Body of pancreas (tissue), 4 donors: ENCODE measurements at regions not wholly inside any gene's neighbourhood (a gene's known extent, or its start where the extent isn't known, plus 50 kb on each side); places are given as distances from the start of the nearest gene placed in this dataset.

Source experiments
- ATAC-seq: fragments of 150-250 bp; one replicate; pipeline ENCODE4 v1.9.1; 2016
- DNase-seq, 4 donors: peaks; one replicate each; pipeline ENCODE4 v3.0.0-alpha.2; 2019
- H3K27ac ChIP-seq, 4 donors: fragments of 200-600 bp; sonication (generic); 1 replicate in 3 of 4; 2 replicates in 1 of 4; pipeline versions ENCODE4 v1.5.1 to v1.6.1; 2016 to 2019; ENCODE audit warnings: mild to moderate bottlenecking in 1 of 4, mixed read lengths in 1 of 4, moderate library complexity in 1 of 4
- H3K27me3 ChIP-seq, 2 donors: fragments of 200-600 bp; sonication (generic); one replicate each; pipeline ENCODE4 v1.6.0; 2016; ENCODE audit warnings: mild to moderate bottlenecking in 1 of 2
- H3K36me3 ChIP-seq, 2 donors: fragments of 200-600 bp; sonication (generic); replicated peaks in 1 of 2; 2 replicates each; pipeline ENCODE4 v1.5.1; 2016; ENCODE audit warnings: low read depth in 2 of 2; ENCODE audit not compliant: insufficient read depth in 1 of 2
- H3K4me1 ChIP-seq: fragments of 200-600 bp; sonication (generic); one replicate; pipeline ENCODE4 v1.6.0; 2016
- H3K4me3 ChIP-seq, 2 donors: fragments of 200-600 bp; sonication (generic); 1 replicate in 1 of 2; 2 replicates in 1 of 2; pipeline ENCODE4 v1.5.1; 2016 to 2019
- H3K9me3 ChIP-seq, 3 donors: fragments of 200-600 bp; sonication (generic); 1 replicate in 2 of 3; 2 replicates in 1 of 3; pipeline ENCODE4 v1.5.1; 2016
- POLR2A ChIP-seq, 3 donors: fragments of 450-650 bp; IDR thresholded peaks; one replicate each; pipeline ENCODE4 v1.6.1; 2016; ENCODE audit warnings: antibody characterized with exemption in 3 of 3, mild to moderate bottlenecking in 2 of 3
- WGBS, 2 donors: methylation state at CpG; one replicate each; pipeline ENCODE4 v1.1.5; 2017; 5-methylcytosine and 5-hydroxymethylcytosine counted together
- intact Hi-C: fragments of 100-400 bp; cut with DNase I; formaldehyde crosslinking; loops from one replicate; pipeline ENCODE4 v1.15.1; 2023
- TF ChIP-seq, protein P1 (sequence below), 7 experiments: fragments of 450-650 bp in 4 of 7; fragments of 200-600 bp in 3 of 7; sonication (generic) in 3 of 7; IDR thresholded peaks; one replicate each; pipeline ENCODE4 v1.5.1; 2016 to 2019; ENCODE audit warnings: antibody characterized with exemption in 7 of 7

DNA sequence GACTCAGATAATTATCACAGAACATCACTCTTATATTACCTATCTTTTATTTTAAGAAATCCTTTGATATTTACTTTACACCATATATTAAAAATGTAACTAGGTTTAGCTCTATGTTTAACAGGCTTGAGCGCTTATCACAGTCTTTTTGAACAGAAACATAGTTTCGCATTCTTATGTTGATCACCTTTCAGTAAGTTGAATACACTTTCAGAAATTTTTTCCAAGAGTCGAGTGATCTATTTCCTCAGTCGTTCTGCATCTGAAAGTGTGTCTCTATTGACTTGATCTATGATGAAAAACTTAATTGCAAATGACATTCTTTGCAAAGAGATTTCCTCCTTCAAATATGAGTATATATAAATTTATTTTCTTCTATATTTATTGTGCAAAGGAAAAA lies 516.6 kb upstream of the KCNMB2 start:
- H3K4me1 ChIP-seq, result no peaks in the 10 kb centered on the region
- DNase-seq (no peak), ATAC-seq (no peak)
- H3K9me3 ChIP-seq, result no peaks in the 10 kb centered on the region
- TF ChIP-seq POLR2A (IDR thresholded peaks at IDR 0.05), result no peak
- TF ChIP-seq, protein P1, sequence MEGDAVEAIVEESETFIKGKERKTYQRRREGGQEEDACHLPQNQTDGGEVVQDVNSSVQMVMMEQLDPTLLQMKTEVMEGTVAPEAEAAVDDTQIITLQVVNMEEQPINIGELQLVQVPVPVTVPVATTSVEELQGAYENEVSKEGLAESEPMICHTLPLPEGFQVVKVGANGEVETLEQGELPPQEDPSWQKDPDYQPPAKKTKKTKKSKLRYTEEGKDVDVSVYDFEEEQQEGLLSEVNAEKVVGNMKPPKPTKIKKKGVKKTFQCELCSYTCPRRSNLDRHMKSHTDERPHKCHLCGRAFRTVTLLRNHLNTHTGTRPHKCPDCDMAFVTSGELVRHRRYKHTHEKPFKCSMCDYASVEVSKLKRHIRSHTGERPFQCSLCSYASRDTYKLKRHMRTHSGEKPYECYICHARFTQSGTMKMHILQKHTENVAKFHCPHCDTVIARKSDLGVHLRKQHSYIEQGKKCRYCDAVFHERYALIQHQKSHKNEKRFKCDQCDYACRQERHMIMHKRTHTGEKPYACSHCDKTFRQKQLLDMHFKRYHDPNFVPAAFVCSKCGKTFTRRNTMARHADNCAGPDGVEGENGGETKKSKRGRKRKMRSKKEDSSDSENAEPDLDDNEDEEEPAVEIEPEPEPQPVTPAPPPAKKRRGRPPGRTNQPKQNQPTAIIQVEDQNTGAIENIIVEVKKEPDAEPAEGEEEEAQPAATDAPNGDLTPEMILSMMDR (IDR thresholded peaks at IDR 0.05), result no peak
- WGBS, 2 donors, result 83 to 87% methylated on average over 4 of the region's 4 CpGs
- H3K4me3 ChIP-seq, result no peak overlapping the region
- no peak overlapping the region for H3K27ac ChIP-seq
- no peaks in the 10 kb centered on the region for H3K27me3 ChIP-seq
- no peaks in the 10 kb centered on the region for H3K36me3 ChIP-seq
- intact Hi-C loops, result no loop called here

DNA sequence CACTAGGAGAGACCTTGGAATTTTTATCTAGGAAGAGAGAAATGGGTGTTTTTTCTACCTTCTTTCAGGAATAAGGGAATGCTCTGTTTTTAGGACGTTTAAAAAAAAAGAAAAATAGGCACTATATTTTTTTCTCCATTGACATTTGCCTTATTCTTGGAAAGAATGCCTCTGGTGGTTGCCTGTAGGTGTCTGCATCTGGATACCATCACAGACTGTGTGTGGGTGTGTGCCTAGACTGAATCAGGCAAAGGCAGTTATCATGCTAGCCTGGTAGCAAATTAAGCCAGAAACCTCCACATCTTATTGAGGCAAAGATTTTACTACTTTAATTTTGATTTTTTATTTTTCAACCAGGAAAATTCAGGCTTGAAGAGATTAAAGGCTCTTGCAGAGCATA lies 513.6 kb upstream of the KCNMB2 start:
- intact Hi-C loops, result no loop called here

DNA sequence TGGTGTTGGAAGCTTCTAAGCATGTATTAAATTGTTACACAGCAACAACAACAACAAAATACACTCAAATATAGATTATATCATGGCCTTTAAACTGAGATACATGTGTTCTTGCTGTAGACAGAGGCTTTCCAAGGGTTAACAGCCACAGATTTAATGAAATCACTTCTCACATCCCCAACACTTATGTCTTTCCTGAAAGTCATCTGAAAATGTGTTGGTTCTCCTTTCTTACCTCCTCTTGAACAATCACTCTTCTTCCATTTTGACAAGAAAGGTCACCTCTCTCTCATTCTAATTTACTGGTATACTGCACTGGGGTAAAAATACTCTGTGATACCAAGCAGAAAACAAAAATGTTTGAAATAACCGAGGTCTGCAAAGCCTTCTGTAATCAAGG lies 507.3 kb upstream of the KCNMB2 start:
- 50 to 61% methylated on average over 1 of the region's 1 CpG for WGBS, 2 donors
- H3K4me1 ChIP-seq, result no peaks in the 10 kb centered on the region
- TF ChIP-seq, protein P1 (IDR thresholded peaks at IDR 0.05), result no peak
- TF ChIP-seq POLR2A (IDR thresholded peaks at IDR 0.05), result no peak
- DNase-seq, result no peak
- H3K9me3 ChIP-seq, result no peaks in the 10 kb centered on the region
- no peak overlapping the region for H3K27ac ChIP-seq
- H3K27me3 ChIP-seq, result no peaks in the 10 kb centered on the region
- no peak overlapping the region for H3K4me3 ChIP-seq
- intact Hi-C loops, result no loop called here
- no peak for ATAC-seq
- no peaks in the 10 kb centered on the region for H3K36me3 ChIP-seq

More for the DNA sequence above, 513.6 kb upstream of the KCNMB2 start:
- Histone ChIP-seq H3K27me3 (no peaks in the 10 kb centered on the region), H3K36me3 (no peaks in the 10 kb centered on the region), H3K4me1 (no peaks in the 10 kb centered on the region), H3K9me3 (no peaks in the 10 kb centered on the region), H3K27ac (no peak overlapping the region), H3K4me3 (no peak overlapping the region)
- 52 to 70% methylated on average over 1 of the region's 1 CpG for WGBS, 2 donors
- no peak for DNase-seq
- TF ChIP-seq POLR2A (IDR thresholded peaks at IDR 0.05), result no peak
- TF ChIP-seq, protein P1 (IDR thresholded peaks at IDR 0.05), result no peak
- no peak for ATAC-seq

DNA sequence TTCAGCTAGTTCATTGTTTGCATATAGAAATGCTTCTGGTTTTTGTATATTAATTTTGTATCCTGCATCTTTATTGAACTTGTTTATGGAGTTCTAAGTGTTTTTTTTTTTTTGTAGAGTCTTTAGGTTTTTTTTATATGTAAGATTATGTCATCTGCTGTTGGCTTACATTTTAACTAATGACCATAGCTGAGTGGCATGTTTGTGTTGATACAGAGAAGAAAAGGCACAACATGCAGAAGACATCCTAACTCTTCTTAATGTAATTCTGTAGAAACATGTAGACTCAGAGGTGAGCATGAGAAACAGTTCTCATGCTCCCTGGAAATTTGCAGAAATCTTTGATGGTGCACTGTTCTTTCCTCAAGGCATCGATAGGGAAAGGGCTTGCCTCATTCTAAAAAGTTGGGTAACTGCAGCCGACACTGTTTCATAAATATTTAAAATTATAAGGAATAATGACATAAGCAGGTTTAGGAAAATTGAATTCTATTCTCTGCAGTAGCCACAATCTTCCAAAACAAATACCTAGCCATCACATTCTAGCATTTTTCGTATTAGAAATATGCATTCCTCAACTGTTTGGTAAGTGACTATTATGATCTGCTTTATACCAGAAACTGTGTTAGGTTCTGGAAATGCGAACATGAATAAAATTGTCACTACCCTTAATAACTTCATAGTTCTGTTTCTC lies 499.6 kb upstream of the KCNMB2 start:
- DNase-seq, result no peak
- intact Hi-C loops, result no loop called here
- Histone ChIP-seq H3K4me3 (no peak overlapping the region), H3K4me1 (no peaks in the 10 kb centered on the region), H3K9me3 (no peaks in the 10 kb centered on the region), H3K36me3 (no peaks in the 10 kb centered on the region), H3K27ac (no peak overlapping the region), H3K27me3 (no peaks in the 10 kb centered on the region)
- ATAC-seq, result no peak
- 86 to 93% methylated on average over 4 of the region's 4 CpGs for WGBS, 2 donors
- no peak for TF ChIP-seq POLR2A (IDR thresholded peaks at IDR 0.05)
- TF ChIP-seq, protein P1 (IDR thresholded peaks at IDR 0.05), result no peak

DNA sequence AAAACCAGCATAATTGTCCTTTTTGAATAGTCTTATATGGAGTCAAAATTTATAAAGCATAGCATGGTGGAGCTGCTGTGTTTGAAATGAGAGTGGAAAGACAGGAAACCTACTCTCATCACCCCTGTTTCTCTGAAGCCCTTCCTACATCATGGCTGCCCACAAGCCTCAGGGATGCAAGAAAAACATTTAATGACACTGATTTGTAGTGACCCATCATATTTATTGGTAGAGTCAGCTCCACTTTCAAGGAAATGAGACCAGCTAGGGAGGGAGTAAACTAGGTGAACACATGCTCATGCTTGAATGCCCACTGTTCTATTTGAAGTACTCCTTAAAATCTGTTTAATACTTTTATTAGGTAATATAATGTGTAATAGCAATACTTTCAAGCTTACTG lies 494.3 kb upstream of the KCNMB2 start:
- no peaks in the 10 kb centered on the region for H3K4me1 ChIP-seq
- H3K27me3 ChIP-seq, result no peaks in the 10 kb centered on the region
- H3K36me3 ChIP-seq, result no peaks in the 10 kb centered on the region
- no peaks in the 10 kb centered on the region for H3K9me3 ChIP-seq
- ATAC-seq (no peak), DNase-seq (no peak)
- TF ChIP-seq POLR2A (IDR thresholded peaks at IDR 0.05), result no peak
- TF ChIP-seq, protein P1 (IDR thresholded peaks at IDR 0.05), result no peak
- no peak overlapping the region for H3K27ac ChIP-seq
- H3K4me3 ChIP-seq, result no peak overlapping the region
- intact Hi-C loops, result no loop called here
